ENCODE measurements at regions not wholly inside any gene's neighbourhood (a gene's known extent, or its start where the extent isn't known, plus 50 kb on each side); places are given as distances from the start of the nearest gene placed in this dataset.

GRCh38 chr16:73871088-73871733, 425.4 kb upstream of the PSMD7 start:
- no peak for TF ChIP-seq JUND (IDR thresholded peaks at IDR 0.05; ENCODE audit: low read depth)
- DNase-seq (ENCODE audit: low read depth in 1 of 2, low spot score in 1 of 2) = no peak
- in situ Hi-C loops (cut with HindIII; ENCODE audit: low pct_unique_long_range_greater_than_20kb, low sequenced_read_pairs) = no loop called here

GRCh38 chr16:73869126-73869525, 427.5 kb upstream of the PSMD7 start:
- TF ChIP-seq JUND (IDR thresholded peaks at IDR 0.05; ENCODE audit: low read depth) = no peak
- in situ Hi-C loops (cut with HindIII; ENCODE audit: low pct_unique_long_range_greater_than_20kb, low sequenced_read_pairs) = no loop called here
- DNase-seq (ENCODE audit: low read depth in 1 of 2, low spot score in 1 of 2) = no peak

GRCh38 chr16:73864868-73865267, 431.7 kb upstream of the PSMD7 start:
- in situ Hi-C loops (cut with HindIII; ENCODE audit: low pct_unique_long_range_greater_than_20kb, low sequenced_read_pairs) = no loop called here
- TF ChIP-seq JUND (IDR thresholded peaks at IDR 0.05; ENCODE audit: low read depth) = no peak
- no peak for DNase-seq (ENCODE audit: low read depth in 1 of 2, low spot score in 1 of 2)

GRCh38 chr16:73858326-73858725, 438.3 kb upstream of the PSMD7 start:
- in situ Hi-C loops (cut with HindIII; ENCODE audit: low pct_unique_long_range_greater_than_20kb, low sequenced_read_pairs) = no loop called here

GRCh38 chr16:73853968-73854367, 442.6 kb upstream of the PSMD7 start:
- no peak for TF ChIP-seq JUND (IDR thresholded peaks at IDR 0.05; ENCODE audit: low read depth)
- in situ Hi-C loops (cut with HindIII; ENCODE audit: low pct_unique_long_range_greater_than_20kb, low sequenced_read_pairs) = no loop called here
- DNase-seq (ENCODE audit: low read depth in 1 of 2, low spot score in 1 of 2) = no peak

More at GRCh38 chr16:73858326-73858725, 438.3 kb upstream of the PSMD7 start:
- TF ChIP-seq JUND (IDR thresholded peaks at IDR 0.05; ENCODE audit: low read depth) = no peak
- DNase-seq (ENCODE audit: low read depth in 1 of 2, low spot score in 1 of 2) = no peak

GRCh38 chr16:73852561-73852960, 444.1 kb upstream of the PSMD7 start:
- no peak for TF ChIP-seq JUND (IDR thresholded peaks at IDR 0.05; ENCODE audit: low read depth)
- no peak for DNase-seq (ENCODE audit: low read depth in 1 of 2, low spot score in 1 of 2)
- in situ Hi-C loops (cut with HindIII; ENCODE audit: low pct_unique_long_range_greater_than_20kb, low sequenced_read_pairs) = no loop called here

GRCh38 chr16:73848993-73849392, 447.6 kb upstream of the PSMD7 start:
- DNase-seq (ENCODE audit: low read depth in 1 of 2, low spot score in 1 of 2) = no peak
- in situ Hi-C loops (cut with HindIII; ENCODE audit: low pct_unique_long_range_greater_than_20kb, low sequenced_read_pairs) = no loop called here
- no peak for TF ChIP-seq JUND (IDR thresholded peaks at IDR 0.05; ENCODE audit: low read depth)

GRCh38 chr16:73847090-73847489, 449.5 kb upstream of the PSMD7 start:
- DNase-seq (ENCODE audit: low read depth in 1 of 2, low spot score in 1 of 2) = no peak
- in situ Hi-C loops (cut with HindIII; ENCODE audit: low pct_unique_long_range_greater_than_20kb, low sequenced_read_pairs) = no loop called here

GRCh38 chr16:73846356-73846755, 450.3 kb upstream of the PSMD7 start:
- no peak for TF ChIP-seq JUND (IDR thresholded peaks at IDR 0.05; ENCODE audit: low read depth)
- in situ Hi-C loops (cut with HindIII; ENCODE audit: low pct_unique_long_range_greater_than_20kb, low sequenced_read_pairs) = no loop called here
- DNase-seq (ENCODE audit: low read depth in 1 of 2, low spot score in 1 of 2) = no peak

More at GRCh38 chr16:73847090-73847489, 449.5 kb upstream of the PSMD7 start:
- no peak for TF ChIP-seq JUND (IDR thresholded peaks at IDR 0.05; ENCODE audit: low read depth)

GRCh38 chr16:73846007-73846330, 450.6 kb upstream of the PSMD7 start:
- TF ChIP-seq JUND (IDR thresholded peaks at IDR 0.05; ENCODE audit: low read depth) = no peak
- in situ Hi-C loops (cut with HindIII; ENCODE audit: low pct_unique_long_range_greater_than_20kb, low sequenced_read_pairs) = no loop called here

GRCh38 chr16:73845238-73846006, 451.2 kb upstream of the PSMD7 start:
- in situ Hi-C loops (cut with HindIII; ENCODE audit: low pct_unique_long_range_greater_than_20kb, low sequenced_read_pairs) = no loop called here

More at GRCh38 chr16:73846007-73846330, 450.6 kb upstream of the PSMD7 start:
- DNase-seq (ENCODE audit: low read depth in 1 of 2, low spot score in 1 of 2) = no peak

GRCh38 chr16:73840728-73841127, 455.9 kb upstream of the PSMD7 start:
- TF ChIP-seq JUND (IDR thresholded peaks at IDR 0.05; ENCODE audit: low read depth) = no peak
- no peak for DNase-seq (ENCODE audit: low read depth in 1 of 2, low spot score in 1 of 2)
- in situ Hi-C loops (cut with HindIII; ENCODE audit: low pct_unique_long_range_greater_than_20kb, low sequenced_read_pairs) = no loop called here

More at GRCh38 chr16:73845238-73846006, 451.2 kb upstream of the PSMD7 start:
- no peak for DNase-seq (ENCODE audit: low read depth in 1 of 2, low spot score in 1 of 2)
- TF ChIP-seq JUND (IDR thresholded peaks at IDR 0.05; ENCODE audit: low read depth) = no peak

GRCh38 chr16:73831220-73831619, 465.4 kb upstream of the PSMD7 start:
- DNase-seq (ENCODE audit: low read depth in 1 of 2, low spot score in 1 of 2) = no peak
- no peak for TF ChIP-seq JUND (IDR thresholded peaks at IDR 0.05; ENCODE audit: low read depth)
- in situ Hi-C loops (cut with HindIII; ENCODE audit: low pct_unique_long_range_greater_than_20kb, low sequenced_read_pairs) = no loop called here

Data from T47D (cell line).